SK-N-SH (cell line): ENCODE measurements at regions not wholly inside any gene's neighbourhood (a gene's known extent, or its start where the extent isn't known, plus 50 kb on each side); places are given as distances from the start of the nearest gene placed in this dataset.

ENCODE experiments used
- CTCF ChIA-PET: fragments of 300-600, 350-600 bp; formaldehyde crosslinking; extraction: SDS; loops from one replicate; lab custom pipeline; 2021; lab: Yijun Ruan, JAX
- POLR2A ChIA-PET: fragments of 350-600 bp; sonication (Branson Sonifier 250); formaldehyde crosslinking; extraction: SDS; loops from one replicate; lab custom pipeline; 2020; ENCODE audit warnings: antibody characterized with exemption, inconsistent platforms; lab: Yijun Ruan, JAX
- DNase-seq: peaks from one replicate; pipeline ENCODE4 v3.0.0; 2012
- H2AFZ ChIP-seq: fragments of 200-600 bp; sonication (generic); 2 replicates; pipeline ENCODE4 v1.8.1; 2016; ENCODE audit warnings: antibody characterized with exemption, mild to moderate bottlenecking, low read depth
- H3F3A ChIP-seq: fragments of 200-600 bp; sonication (generic); replicated peaks from 2 replicates; pipeline ENCODE3; 2016; ENCODE audit warnings: antibody characterized with exemption, mild to moderate bottlenecking; ENCODE audit not compliant: insufficient read depth
- H3K27ac ChIP-seq, 2 experiments: fragments of 200-500 bp in 1 of 2; fragments of 200-600 bp in 1 of 2; sonication (Bioruptor generic) in 1 of 2; sonication (generic), shearing (Covaris generic) in 1 of 2; 2 replicates each; pipeline versions ENCODE4 v1.5.1 to v1.6.1; 2014 to 2016; ENCODE audit warnings: low read depth in 2 of 2, inconsistent platforms in 1 of 2, low read length in 1 of 2, mild to moderate bottlenecking in 1 of 2, mixed read lengths in 1 of 2
- H3K27me3 ChIP-seq: fragments of 200-600 bp; sonication (generic), shearing (Covaris generic); 2 replicates; pipeline ENCODE4 v1.6.1; 2016; ENCODE audit warnings: mixed run types; ENCODE audit not compliant: insufficient read depth
- H3K36me3 ChIP-seq, 2 experiments: fragments of 200-500 bp in 1 of 2; fragments of 200-600 bp in 1 of 2; sonication (Bioruptor generic) in 1 of 2; sonication (generic) in 1 of 2; replicated peaks in 1 of 2; 2 replicates each; pipeline versions ENCODE3 to v1.5.1; 2014 to 2016; ENCODE audit warnings: low read length in 1 of 2, mild to moderate bottlenecking in 1 of 2; ENCODE audit not compliant: insufficient read depth in 2 of 2, control insufficient read depth in 1 of 2
- H3K4me1 ChIP-seq, 2 experiments: fragments of 200-500 bp in 1 of 2; fragments of 200-600 bp in 1 of 2; sonication (Bioruptor generic) in 1 of 2; sonication (generic), shearing (Covaris generic) in 1 of 2; 2 replicates each; pipeline versions ENCODE4 v1.5.1 to v1.6.1; 2014 to 2016; ENCODE audit warnings: low read depth in 1 of 2, low read length in 1 of 2, mixed run types in 1 of 2; ENCODE audit not compliant: insufficient read depth in 2 of 2, control insufficient read depth in 1 of 2
- H3K4me2 ChIP-seq: fragments of 200-600 bp; sonication (generic), shearing (Covaris generic); 2 replicates; pipeline ENCODE4 v1.6.1; 2017; ENCODE audit warnings: mixed run types
- H3K4me3 ChIP-seq, 2 experiments: fragments of 200-500 bp in 1 of 2; fragments of 200-600 bp in 1 of 2; sonication (Bioruptor generic) in 1 of 2; sonication (generic), shearing (Covaris generic) in 1 of 2; 2 replicates each; pipeline versions ENCODE4 v1.5.1 to v1.8.1; 2014 to 2016; ENCODE audit warnings: low read depth in 2 of 2, inconsistent platforms in 1 of 2, low read length in 1 of 2, mild to moderate bottlenecking in 1 of 2, mixed read lengths in 1 of 2, moderate library complexity in 1 of 2
- H3K79me2 ChIP-seq: fragments of 200-600 bp; sonication (generic); 2 replicates; pipeline ENCODE4 v1.8.1; 2017; ENCODE audit warnings: mild to moderate bottlenecking; ENCODE audit not compliant: insufficient read depth
- H3K9ac ChIP-seq: fragments of 200-600 bp; sonication (generic); 2 replicates; pipeline ENCODE4 v1.6.1; 2017; ENCODE audit warnings: mixed run types
- H3K9me2 ChIP-seq: fragments of 200-600 bp; sonication (generic); 2 replicates; pipeline ENCODE4 v1.6.1; 2017; ENCODE audit warnings: mixed run types
- H3K9me3 ChIP-seq: fragments of 200-600 bp; sonication (generic); 2 replicates; pipeline ENCODE4 v1.6.1; 2017; ENCODE audit warnings: mixed run types, mild to moderate bottlenecking, moderate library complexity
- H4K20me1 ChIP-seq: fragments of 200-600 bp; sonication (generic); 2 replicates; pipeline ENCODE4 v1.6.1; 2017; ENCODE audit warnings: mild to moderate bottlenecking, mixed run types; ENCODE audit not compliant: insufficient read depth
- ELF1 ChIP-seq: IDR thresholded peaks from 2 replicates; pipeline ENCODE4 v1.4.0; 2012
- FOSL2 ChIP-seq: IDR thresholded peaks from 2 replicates; pipeline ENCODE4 v1.4.0; 2012; ENCODE audit warnings: low read depth, mild to moderate bottlenecking, moderate library complexity, borderline replicate concordance
- MEF2A ChIP-seq: IDR thresholded peaks from 2 replicates; pipeline ENCODE4 v1.4.0; 2012; ENCODE audit warnings: low read depth, borderline replicate concordance
- MXI1 ChIP-seq: IDR thresholded peaks from 2 replicates; pipeline ENCODE4 v1.6.1; 2012; ENCODE audit warnings: mild to moderate bottlenecking, low read depth, low read length, improper control_type of control experiment
- NFIC ChIP-seq: IDR thresholded peaks from 2 replicates; pipeline ENCODE4 v1.4.0; 2012; ENCODE audit warnings: borderline replicate concordance
- NRF1 ChIP-seq: IDR thresholded peaks from 2 replicates; pipeline ENCODE4 v1.6.1; 2012; ENCODE audit warnings: low read depth, mild to moderate bottlenecking, low read length
- POLR2AphosphoS5 ChIP-seq: IDR thresholded peaks from 2 replicates; pipeline ENCODE4 v1.6.1; 2012; ENCODE audit warnings: low read depth, low read length
- SIN3A ChIP-seq: IDR thresholded peaks from 2 replicates; pipeline ENCODE4 v1.6.1; 2012; ENCODE audit warnings: low read depth, mild to moderate bottlenecking, low read length, moderate library complexity, borderline replicate concordance
- TCF12 ChIP-seq: IDR thresholded peaks from 2 replicates; pipeline ENCODE4 v1.4.0; 2012
- TEAD4 ChIP-seq: IDR thresholded peaks from 2 replicates; pipeline ENCODE4 v1.4.0; 2012; ENCODE audit warnings: mild to moderate bottlenecking, borderline replicate concordance; ENCODE audit not compliant: insufficient read depth
- WGBS: methylation state at CpG from one replicate; pipeline ENCODE4 v1.1.6; 2017; ENCODE audit warnings: low lambda C conversion rate; 5-methylcytosine and 5-hydroxymethylcytosine counted together
- TF ChIP-seq, protein P1 (sequence below): IDR thresholded peaks from 2 replicates; pipeline ENCODE4 v1.4.0; 2012; ENCODE audit warnings: low read depth
- TF ChIP-seq, protein P2 (sequence below): fragments of 150-350 bp; IDR thresholded peaks from 2 replicates; pipeline ENCODE4 v1.6.1; 2017; ENCODE audit warnings: antibody characterized with exemption, low read length, low read depth, borderline replicate concordance
- TF ChIP-seq, protein P3 (sequence below): fragments of 150-350 bp; IDR thresholded peaks from 2 replicates; pipeline ENCODE4 v1.6.1; 2016; ENCODE audit warnings: mild to moderate bottlenecking, low read depth, low read length
- TF ChIP-seq, protein P4 (sequence below): IDR thresholded peaks from 2 replicates; pipeline ENCODE4 v1.4.0; 2012; ENCODE audit warnings: low read depth, borderline replicate concordance

DNA sequence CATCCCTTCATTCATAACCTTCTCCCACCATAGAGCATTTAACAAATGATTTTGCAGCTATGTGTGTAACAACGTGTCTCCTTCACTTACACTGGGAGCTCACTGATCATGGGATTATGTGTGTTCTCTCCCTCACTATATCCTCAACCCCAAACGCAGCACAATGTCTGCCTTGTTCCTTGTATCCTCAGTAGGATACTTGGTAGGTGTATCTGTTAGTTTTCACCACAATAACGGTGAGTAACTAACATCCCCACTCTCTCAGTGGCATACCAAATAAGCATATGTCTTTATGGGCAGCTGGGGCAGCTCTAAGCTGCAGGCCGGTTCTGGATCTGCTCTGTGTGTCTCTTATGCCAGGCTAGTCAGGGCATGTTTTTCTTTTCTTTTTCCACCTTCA lies 166.7 kb upstream of the PWP1 start:
- H2AFZ ChIP-seq = no peak overlapping the region
- TF ChIP-seq SIN3A (no peak), NFIC (no peak), TEAD4 (no peak), NRF1 (no peak), ELF1 (no peak), MEF2A (no peak), FOSL2 (no peak), TCF12 (no peak), MXI1 (no peak), POLR2AphosphoS5 (no peak)
- TF ChIP-seq, protein P1, sequence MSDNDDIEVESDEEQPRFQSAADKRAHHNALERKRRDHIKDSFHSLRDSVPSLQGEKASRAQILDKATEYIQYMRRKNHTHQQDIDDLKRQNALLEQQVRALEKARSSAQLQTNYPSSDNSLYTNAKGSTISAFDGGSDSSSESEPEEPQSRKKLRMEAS = no peak
- TF ChIP-seq, protein P2, sequence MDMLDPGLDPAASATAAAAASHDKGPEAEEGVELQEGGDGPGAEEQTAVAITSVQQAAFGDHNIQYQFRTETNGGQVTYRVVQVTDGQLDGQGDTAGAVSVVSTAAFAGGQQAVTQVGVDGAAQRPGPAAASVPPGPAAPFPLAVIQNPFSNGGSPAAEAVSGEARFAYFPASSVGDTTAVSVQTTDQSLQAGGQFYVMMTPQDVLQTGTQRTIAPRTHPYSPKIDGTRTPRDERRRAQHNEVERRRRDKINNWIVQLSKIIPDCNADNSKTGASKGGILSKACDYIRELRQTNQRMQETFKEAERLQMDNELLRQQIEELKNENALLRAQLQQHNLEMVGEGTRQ = no peak
- TF ChIP-seq, protein P3, sequence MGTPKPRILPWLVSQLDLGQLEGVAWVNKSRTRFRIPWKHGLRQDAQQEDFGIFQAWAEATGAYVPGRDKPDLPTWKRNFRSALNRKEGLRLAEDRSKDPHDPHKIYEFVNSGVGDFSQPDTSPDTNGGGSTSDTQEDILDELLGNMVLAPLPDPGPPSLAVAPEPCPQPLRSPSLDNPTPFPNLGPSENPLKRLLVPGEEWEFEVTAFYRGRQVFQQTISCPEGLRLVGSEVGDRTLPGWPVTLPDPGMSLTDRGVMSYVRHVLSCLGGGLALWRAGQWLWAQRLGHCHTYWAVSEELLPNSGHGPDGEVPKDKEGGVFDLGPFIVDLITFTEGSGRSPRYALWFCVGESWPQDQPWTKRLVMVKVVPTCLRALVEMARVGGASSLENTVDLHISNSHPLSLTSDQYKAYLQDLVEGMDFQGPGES = no peak
- TF ChIP-seq, protein P4, sequence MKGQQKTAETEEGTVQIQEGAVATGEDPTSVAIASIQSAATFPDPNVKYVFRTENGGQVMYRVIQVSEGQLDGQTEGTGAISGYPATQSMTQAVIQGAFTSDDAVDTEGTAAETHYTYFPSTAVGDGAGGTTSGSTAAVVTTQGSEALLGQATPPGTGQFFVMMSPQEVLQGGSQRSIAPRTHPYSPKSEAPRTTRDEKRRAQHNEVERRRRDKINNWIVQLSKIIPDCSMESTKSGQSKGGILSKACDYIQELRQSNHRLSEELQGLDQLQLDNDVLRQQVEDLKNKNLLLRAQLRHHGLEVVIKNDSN = no peak
- H3K4me2 ChIP-seq = no peak overlapping the region
- CTCF ChIA-PET = no interaction called here
- peaks cover 0 to 14% of the 10 kb centered on the region in 2 experiments; a peak in 1 of 4 replicates for H3K4me1 ChIP-seq
- H3K9me3 ChIP-seq = no peaks in the 10 kb centered on the region
- WGBS = 82% methylated on average over 4 of the region's 4 CpGs
- POLR2A ChIA-PET = no interaction called here
- peaks cover 25% of the 10 kb centered on the region for H3F3A ChIP-seq
- no peaks in the 10 kb centered on the region for H3K9me2 ChIP-seq
- no peaks in the 10 kb centered on the region for H3K36me3 ChIP-seq
- no peak for DNase-seq
- H3K9ac ChIP-seq = no peak overlapping the region
- H3K27ac ChIP-seq = no peak overlapping the region
- H4K20me1 ChIP-seq = no peaks in the 10 kb centered on the region
- no peaks in the 10 kb centered on the region for H3K79me2 ChIP-seq
- no peak overlapping the region for H3K4me3 ChIP-seq
- H3K27me3 ChIP-seq = no peaks in the 10 kb centered on the region
